SK-N-SH treated with all-trans-retinoic acid at 6 μM for 48 hours (cell line): ENCODE measurements at regions not wholly inside any gene's neighbourhood (a gene's known extent, or its start where the extent isn't known, plus 50 kb on each side); places are given as distances from the start of the nearest gene placed in this dataset.

Experiments
- ARNTL ChIP-seq: fragments of 450-650 bp; formaldehyde crosslinking; IDR thresholded peaks from 2 replicates; pipeline ENCODE4 v1.5.0; 2020; ENCODE audit warnings: low read depth, mild to moderate bottlenecking, moderate library complexity, borderline replicate concordance
- BACH2 ChIP-seq: fragments of 250-450 bp; sonication (Bioruptor Pico); IDR thresholded peaks from 2 replicates; pipeline ENCODE4 v1.9.0; 2021; ENCODE audit warnings: mild to moderate bottlenecking, borderline replicate concordance
- CREB5 ChIP-seq: fragments of 250-450 bp; sonication (Bioruptor Pico); IDR thresholded peaks from 2 replicates; pipeline ENCODE4 v1.5.1; 2020; ENCODE audit warnings: low read depth, mild to moderate bottlenecking, moderate library complexity
- CSDC2 ChIP-seq: fragments of 250-450 bp; sonication (Bioruptor Pico); IDR thresholded peaks from 2 replicates; pipeline ENCODE4 v1.5.0; 2020; ENCODE audit warnings: mild to moderate bottlenecking, moderate library complexity
- ISL1 ChIP-seq: fragments of 250-450 bp; sonication (Bioruptor Pico); IDR thresholded peaks from 2 replicates; pipeline ENCODE4 v2.1.2; 2022; ENCODE audit warnings: mild to moderate bottlenecking, moderate library complexity
- OSR1 ChIP-seq: fragments of 250-450 bp; sonication (Bioruptor Pico); IDR thresholded peaks from 2 replicates; pipeline ENCODE4 v1.8.0; 2022; ENCODE audit warnings: moderate library complexity, mild to moderate bottlenecking, inconsistent platforms
- RARB ChIP-seq: fragments of 250-450 bp; sonication (Bioruptor Pico); IDR thresholded peaks from 2 replicates; pipeline ENCODE4 v1.8.0; 2021; ENCODE audit warnings: mild to moderate bottlenecking, moderate library complexity
- SNAI2 ChIP-seq: fragments of 250-450 bp; sonication (Bioruptor Pico); IDR thresholded peaks from 2 replicates; pipeline ENCODE4 v1.5.0; 2020; ENCODE audit warnings: mild to moderate bottlenecking, moderate library complexity
- TOX ChIP-seq: fragments of 250-450 bp; sonication (Bioruptor Pico); IDR thresholded peaks from 2 replicates; pipeline ENCODE4 v1.8.0; 2021; ENCODE audit warnings: mild to moderate bottlenecking, moderate library complexity, borderline replicate concordance
- ZC3H10 ChIP-seq: fragments of 250-450 bp; sonication (Bioruptor Pico); IDR thresholded peaks from 2 replicates; pipeline ENCODE4 v1.5.1; 2021; ENCODE audit warnings: mild to moderate bottlenecking, moderate library complexity
- ZFP30 ChIP-seq: fragments of 450-650 bp; formaldehyde crosslinking; IDR thresholded peaks from 2 replicates; pipeline ENCODE4 v1.5.0; 2022; ENCODE audit warnings: mild to moderate bottlenecking, moderate library complexity
- TF ChIP-seq, protein P1 (sequence below): fragments of 250-450 bp; sonication (Bioruptor Pico); IDR thresholded peaks from 2 replicates; pipeline ENCODE4 v1.8.0; 2020; ENCODE audit warnings: mild to moderate bottlenecking, moderate library complexity, borderline replicate concordance
- TF ChIP-seq, protein P2 (sequence below): fragments of 250-450 bp; sonication (Bioruptor Pico); IDR thresholded peaks from 2 replicates; pipeline ENCODE4 v1.5.1; 2021; ENCODE audit warnings: mild to moderate bottlenecking, moderate library complexity

- TF ChIP-seq ISL1 (CRISPR knock-in tag), result no peak
- TF ChIP-seq, protein P1, sequence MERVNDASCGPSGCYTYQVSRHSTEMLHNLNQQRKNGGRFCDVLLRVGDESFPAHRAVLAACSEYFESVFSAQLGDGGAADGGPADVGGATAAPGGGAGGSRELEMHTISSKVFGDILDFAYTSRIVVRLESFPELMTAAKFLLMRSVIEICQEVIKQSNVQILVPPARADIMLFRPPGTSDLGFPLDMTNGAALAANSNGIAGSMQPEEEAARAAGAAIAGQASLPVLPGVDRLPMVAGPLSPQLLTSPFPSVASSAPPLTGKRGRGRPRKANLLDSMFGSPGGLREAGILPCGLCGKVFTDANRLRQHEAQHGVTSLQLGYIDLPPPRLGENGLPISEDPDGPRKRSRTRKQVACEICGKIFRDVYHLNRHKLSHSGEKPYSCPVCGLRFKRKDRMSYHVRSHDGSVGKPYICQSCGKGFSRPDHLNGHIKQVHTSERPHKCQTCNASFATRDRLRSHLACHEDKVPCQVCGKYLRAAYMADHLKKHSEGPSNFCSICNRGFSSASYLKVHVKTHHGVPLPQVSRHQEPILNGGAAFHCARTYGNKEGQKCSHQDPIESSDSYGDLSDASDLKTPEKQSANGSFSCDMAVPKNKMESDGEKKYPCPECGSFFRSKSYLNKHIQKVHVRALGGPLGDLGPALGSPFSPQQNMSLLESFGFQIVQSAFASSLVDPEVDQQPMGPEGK (CRISPR knock-in tag), result no peak
- TF ChIP-seq ARNTL (CRISPR knock-in tag), result no peak
- no peak for TF ChIP-seq TOX (CRISPR knock-in tag)
- TF ChIP-seq OSR1 (CRISPR knock-in tag), result no peak
- no peak for TF ChIP-seq BACH2 (CRISPR knock-in tag)
- TF ChIP-seq CREB5 (CRISPR knock-in tag), result no peak
- TF ChIP-seq CSDC2 (CRISPR knock-in tag), result no peak
- no peak for TF ChIP-seq ZC3H10 (CRISPR knock-in tag)
- TF ChIP-seq, protein P2, sequence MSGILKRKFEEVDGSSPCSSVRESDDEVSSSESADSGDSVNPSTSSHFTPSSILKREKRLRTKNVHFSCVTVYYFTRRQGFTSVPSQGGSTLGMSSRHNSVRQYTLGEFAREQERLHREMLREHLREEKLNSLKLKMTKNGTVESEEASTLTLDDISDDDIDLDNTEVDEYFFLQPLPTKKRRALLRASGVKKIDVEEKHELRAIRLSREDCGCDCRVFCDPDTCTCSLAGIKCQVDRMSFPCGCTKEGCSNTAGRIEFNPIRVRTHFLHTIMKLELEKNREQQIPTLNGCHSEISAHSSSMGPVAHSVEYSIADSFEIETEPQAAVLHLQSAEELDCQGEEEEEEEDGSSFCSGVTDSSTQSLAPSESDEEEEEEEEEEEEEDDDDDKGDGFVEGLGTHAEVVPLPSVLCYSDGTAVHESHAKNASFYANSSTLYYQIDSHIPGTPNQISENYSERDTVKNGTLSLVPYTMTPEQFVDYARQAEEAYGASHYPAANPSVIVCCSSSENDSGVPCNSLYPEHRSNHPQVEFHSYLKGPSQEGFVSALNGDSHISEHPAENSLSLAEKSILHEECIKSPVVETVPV (CRISPR knock-in tag), result no peak
- no peak for TF ChIP-seq ZFP30
- TF ChIP-seq SNAI2, result no peak
- TF ChIP-seq RARB (CRISPR knock-in tag), result no peak
These were observed 156.5 kb upstream of the LPP start for GRCh38 chr3:187997490-187997889.
